HCT116 (cell line): ENCODE measurements at regions not wholly inside any gene's neighbourhood (a gene's known extent, or its start where the extent isn't known, plus 50 kb on each side); places are given as distances from the start of the nearest gene placed in this dataset.

ENCODE experiments used
- ATAC-seq: fragments of 200-7000 bp; cut with Tn5 transposase; 2 replicates; pipeline ENCODE4 v1.9.1; 2020; ENCODE audit warnings: mild to moderate bottlenecking, moderate library complexity
- BruUV-seq: library from RNA; stranded (reverse); fragments of 400-500 nt; replicated peaks from 2 replicates; lab custom pipeline; 2021; lab: Mats Ljungman, UMichigan
- CTCF ChIA-PET: fragments of 300-600 bp; sonication (Branson Sonifier 250); formaldehyde crosslinking; loops from one replicate; lab custom pipeline; 2021; ENCODE audit warnings: antibody characterized with exemption; lab: Charles Lee
- POLR2A ChIA-PET: fragments of 300-600, 350-600 bp; sonication (Branson Sonifier 250); formaldehyde crosslinking; loops from one replicate; lab custom pipeline; 2021; ENCODE audit warnings: antibody characterized with exemption; lab: Charles Lee
- RAD21 ChIA-PET, 2 experiments: fragments of 300-600 bp; sonication (Branson Sonifier 250); formaldehyde crosslinking; loops; one replicate each; lab custom pipeline; 2023; ENCODE audit warnings: low total read pairs in 2 of 2; ENCODE audit not compliant: uncharacterized antibody in 2 of 2, unreplicated experiment in 2 of 2, low non-redundant PET in 1 of 2; lab: Charles Lee
- DNase-seq: peaks from one replicate; pipeline ENCODE4 v3.0.0-alpha.2; 2010; ENCODE audit warnings: low read depth, low spot score
- H2AFZ ChIP-seq: fragments of 200-600 bp; shearing (Covaris generic), sonication (generic); 2 replicates; pipeline ENCODE4 v1.6.1; 2017; ENCODE audit warnings: low read depth, mixed run types, mixed read lengths, antibody characterized with exemption, low read length; ENCODE audit not compliant: poor library complexity, severe bottlenecking
- H3K27ac ChIP-seq: 2 replicates; pipeline ENCODE4 v1.5.1; 2012; ENCODE audit warnings: low read depth, low read length
- H3K27me3 ChIP-seq: fragments of 200-600 bp; sonication (generic); 2 replicates; pipeline ENCODE4 v1.6.1; 2016; ENCODE audit warnings: mixed run types, low read length, mixed read lengths; ENCODE audit not compliant: insufficient read depth
- H3K36me3 ChIP-seq, 2 experiments: fragments of 200-500 bp in 1 of 2; fragments of 200-600 bp in 1 of 2; sonication (Bioruptor generic) in 1 of 2; sonication (generic) in 1 of 2; 2 replicates each; pipeline versions ENCODE4 v1.5.1 to v1.6.1; 2014 to 2016; ENCODE audit warnings: low read length in 2 of 2, inconsistent platforms in 1 of 2, mixed read lengths in 1 of 2, mixed run types in 1 of 2; ENCODE audit not compliant: insufficient read depth in 2 of 2, control insufficient read depth in 1 of 2
- H3K4me1 ChIP-seq, 2 experiments: fragments of 200-600 bp in 1 of 2; sonication (generic) in 1 of 2; 2 replicates each; pipeline versions ENCODE4 v1.5.1 to v1.6.1; 2012 to 2017; ENCODE audit warnings: low read length in 2 of 2, inconsistent platforms in 1 of 2, mild to moderate bottlenecking in 1 of 2, mixed read lengths in 1 of 2, mixed run types in 1 of 2, moderate library complexity in 1 of 2; ENCODE audit not compliant: insufficient read depth in 2 of 2, control insufficient read depth in 1 of 2
- H3K4me2 ChIP-seq: fragments of 200-600 bp; sonication (generic); 2 replicates; pipeline ENCODE4 v1.6.1; 2017; ENCODE audit warnings: mixed run types, low read length, mixed read lengths
- H3K4me3 ChIP-seq, 2 experiments: fragments of 200-600 bp in 1 of 2; sonication (generic) in 1 of 2; replicated peaks in 1 of 2; 2 replicates each; pipeline ENCODE4 v1.5.1; 2011 to 2016; ENCODE audit warnings: low read length in 2 of 2, control low read depth in 1 of 2, low read depth in 1 of 2, mild to moderate bottlenecking in 1 of 2, mixed read lengths in 1 of 2, mixed run types in 1 of 2
- H3K79me2 ChIP-seq: fragments of 200-600 bp; sonication (generic); 2 replicates; pipeline ENCODE4 v1.6.1; 2017; ENCODE audit warnings: mild to moderate bottlenecking, mixed run types, low read length, moderate library complexity, mixed read lengths; ENCODE audit not compliant: insufficient read depth
- H3K9ac ChIP-seq: fragments of 200-600 bp; sonication (generic); 2 replicates; pipeline ENCODE4 v1.6.1; 2016; ENCODE audit warnings: low read length, mixed read lengths
- H3K9me2 ChIP-seq: fragments of 200-600 bp; sonication (generic), shearing (Covaris generic); 2 replicates; pipeline ENCODE4 v1.6.1; 2017; ENCODE audit warnings: mixed run types, mild to moderate bottlenecking, moderate library complexity; ENCODE audit not compliant: insufficient read depth
- H3K9me3 ChIP-seq, 2 experiments: fragments of 200-500 bp in 1 of 2; fragments of 200-600 bp in 1 of 2; sonication (Bioruptor generic) in 1 of 2; sonication (generic) in 1 of 2; 2 replicates each; pipeline ENCODE4 v1.6.1; 2014 to 2017; ENCODE audit warnings: low read length in 2 of 2, mixed read lengths in 2 of 2, inconsistent platforms in 1 of 2, low read depth in 1 of 2, mild to moderate bottlenecking in 1 of 2, mixed run types in 1 of 2, moderate library complexity in 1 of 2; ENCODE audit not compliant: control insufficient read depth in 1 of 2, insufficient read depth in 1 of 2
- H4K20me1 ChIP-seq: fragments of 200-600 bp; sonication (generic), shearing (Covaris generic); 2 replicates; pipeline ENCODE4 v1.6.1; 2017; ENCODE audit warnings: mixed run types, mild to moderate bottlenecking, moderate library complexity; ENCODE audit not compliant: insufficient read depth
- ATF3 ChIP-seq: IDR thresholded peaks from 2 replicates; pipeline ENCODE4 v1.6.1; 2012
- EGR1 ChIP-seq: IDR thresholded peaks from 2 replicates; pipeline ENCODE4 v1.6.1; 2012; ENCODE audit warnings: low read depth
- POLR2A ChIP-seq: IDR thresholded peaks from 2 replicates; pipeline ENCODE4 v1.7.0; 2011; ENCODE audit warnings: borderline replicate concordance; ENCODE audit not compliant: insufficient read depth, insufficient read length; ENCODE audit errors: extremely low read depth
- POLR2AphosphoS5 ChIP-seq: IDR thresholded peaks from 2 replicates; pipeline ENCODE4 v1.6.1; 2011; ENCODE audit warnings: mild to moderate bottlenecking, low read depth, low read length, moderate library complexity
- YY1 ChIP-seq: IDR thresholded peaks from 2 replicates; pipeline ENCODE4 v1.6.1; 2011; ENCODE audit warnings: low read length, low read depth, moderate library complexity, mild to moderate bottlenecking; ENCODE audit not compliant: insufficient replicate concordance; ENCODE audit errors: extremely low read depth
- intact Hi-C: fragments of 100-400 bp; cut with micrococcal nuclease; formaldehyde crosslinking; loops from 2 replicates; pipeline ENCODE4 v1.10.0; 2022

GRCh38 chr7:35991511-35992232 is 161.4 kb upstream of the EEPD1 start:
- H3K4me3 ChIP-seq, result no peak overlapping the region
- intact Hi-C loops, result no loop called here
- no peaks in the 10 kb centered on the region for H3K4me1 ChIP-seq
- no peaks in the 10 kb centered on the region for H4K20me1 ChIP-seq
- H3K9me3 ChIP-seq, result no peaks in the 10 kb centered on the region
- H2AFZ ChIP-seq, result no peak overlapping the region
- H3K9me2 ChIP-seq, result no peaks in the 10 kb centered on the region
- ChIA-PET CTCF (no interaction called here), POLR2A (no interaction called here), RAD21 (no interaction called here)
- no peaks in the 10 kb centered on the region for H3K27me3 ChIP-seq
- H3K36me3 ChIP-seq, result no peaks in the 10 kb centered on the region
- no peak overlapping the region for H3K27ac ChIP-seq
- no peak for ATAC-seq
- no peak overlapping the region for H3K9ac ChIP-seq
- BruUV-seq, result no TSS peak
- no peak overlapping the region for H3K4me2 ChIP-seq
- no peaks in the 10 kb centered on the region for H3K79me2 ChIP-seq
- TF ChIP-seq POLR2AphosphoS5, result no peak
- TF ChIP-seq YY1, result no peak
- TF ChIP-seq POLR2A, result no peak
- DNase-seq, result no peak

DNA sequence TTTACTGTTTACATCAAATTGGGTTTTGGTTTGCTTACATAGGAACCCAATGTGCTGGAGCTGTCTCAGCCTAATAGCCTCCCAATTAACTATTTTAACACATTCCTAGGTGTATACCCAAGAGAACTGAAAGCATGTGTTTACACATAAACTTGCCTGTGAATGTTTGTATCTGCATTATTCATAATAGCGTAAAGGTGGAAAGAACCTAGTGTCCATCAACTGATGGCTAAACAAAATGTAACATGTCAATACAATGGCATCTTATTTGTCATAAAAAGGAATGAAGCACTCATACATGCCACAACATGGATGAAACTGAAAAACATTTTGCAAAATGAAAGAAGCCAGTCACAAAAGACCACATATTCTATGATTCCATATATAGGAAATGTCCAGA is 160.6 kb upstream of the EEPD1 start:
- intact Hi-C loops, result no loop called here
- no peak for ATAC-seq
- no TSS peak for BruUV-seq
- no peak overlapping the region for H3K9ac ChIP-seq
- no peaks in the 10 kb centered on the region for H4K20me1 ChIP-seq
- POLR2A ChIA-PET, result no interaction called here
- RAD21 ChIA-PET, result no interaction called here
- H3K79me2 ChIP-seq, result no peaks in the 10 kb centered on the region
- no peaks in the 10 kb centered on the region for H3K27me3 ChIP-seq
- no peak for DNase-seq
- H3K4me2 ChIP-seq, result no peak overlapping the region
- CTCF ChIA-PET, result no interaction called here
- TF ChIP-seq EGR1 (no peak), ATF3 (no peak)
- H3K4me3 ChIP-seq, result no peak overlapping the region
- H3K4me1 ChIP-seq, result no peaks in the 10 kb centered on the region
- no peak overlapping the region for H3K27ac ChIP-seq
- H2AFZ ChIP-seq, result no peak overlapping the region
- H3K9me3 ChIP-seq, result no peaks in the 10 kb centered on the region
- H3K36me3 ChIP-seq, result no peaks in the 10 kb centered on the region
- H3K9me2 ChIP-seq, result no peaks in the 10 kb centered on the region
